ENCODE measurements at regions not wholly inside any gene's neighbourhood (a gene's known extent, or its start where the extent isn't known, plus 50 kb on each side); places are given as distances from the start of the nearest gene placed in this dataset.

DNA sequence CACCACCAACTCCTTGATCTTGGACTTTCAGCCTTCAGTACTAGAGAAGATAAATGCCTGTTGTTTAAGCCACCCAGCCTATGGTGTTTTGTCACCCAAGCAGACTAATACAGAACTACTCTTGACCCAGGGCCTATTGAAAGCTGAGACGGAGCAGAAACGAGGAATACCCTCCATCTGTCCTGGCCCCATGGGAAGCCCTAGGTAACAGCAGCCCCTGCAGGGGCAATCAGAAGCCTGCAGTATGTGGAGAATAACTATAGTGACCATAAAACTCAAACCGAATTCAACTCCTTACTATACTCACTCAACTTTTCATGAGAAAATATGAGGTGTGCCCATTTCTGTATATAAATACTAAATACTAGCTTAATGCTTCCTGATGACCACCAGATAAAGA, 307.4 kb downstream of the NUAK1 start:
- Histone ChIP-seq H3K27ac (no peak overlapping the region), H3K36me3 (no peaks in the 10 kb centered on the region), H3K4me3 (no peak overlapping the region), H3K4me1 (no peaks in the 10 kb centered on the region), H3K27me3 (no peaks in the 10 kb centered on the region), H3K9me3 (no peaks in the 10 kb centered on the region)
- no peak for DNase-seq
- TF ChIP-seq, protein P1, sequence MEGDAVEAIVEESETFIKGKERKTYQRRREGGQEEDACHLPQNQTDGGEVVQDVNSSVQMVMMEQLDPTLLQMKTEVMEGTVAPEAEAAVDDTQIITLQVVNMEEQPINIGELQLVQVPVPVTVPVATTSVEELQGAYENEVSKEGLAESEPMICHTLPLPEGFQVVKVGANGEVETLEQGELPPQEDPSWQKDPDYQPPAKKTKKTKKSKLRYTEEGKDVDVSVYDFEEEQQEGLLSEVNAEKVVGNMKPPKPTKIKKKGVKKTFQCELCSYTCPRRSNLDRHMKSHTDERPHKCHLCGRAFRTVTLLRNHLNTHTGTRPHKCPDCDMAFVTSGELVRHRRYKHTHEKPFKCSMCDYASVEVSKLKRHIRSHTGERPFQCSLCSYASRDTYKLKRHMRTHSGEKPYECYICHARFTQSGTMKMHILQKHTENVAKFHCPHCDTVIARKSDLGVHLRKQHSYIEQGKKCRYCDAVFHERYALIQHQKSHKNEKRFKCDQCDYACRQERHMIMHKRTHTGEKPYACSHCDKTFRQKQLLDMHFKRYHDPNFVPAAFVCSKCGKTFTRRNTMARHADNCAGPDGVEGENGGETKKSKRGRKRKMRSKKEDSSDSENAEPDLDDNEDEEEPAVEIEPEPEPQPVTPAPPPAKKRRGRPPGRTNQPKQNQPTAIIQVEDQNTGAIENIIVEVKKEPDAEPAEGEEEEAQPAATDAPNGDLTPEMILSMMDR (IDR thresholded peaks at IDR 0.05) = no peak
- no peak for TF ChIP-seq POLR2A (IDR thresholded peaks at IDR 0.05)
- intact Hi-C loops (cut with DNase I; ENCODE audit: low total_unique reads) = no loop called here

DNA sequence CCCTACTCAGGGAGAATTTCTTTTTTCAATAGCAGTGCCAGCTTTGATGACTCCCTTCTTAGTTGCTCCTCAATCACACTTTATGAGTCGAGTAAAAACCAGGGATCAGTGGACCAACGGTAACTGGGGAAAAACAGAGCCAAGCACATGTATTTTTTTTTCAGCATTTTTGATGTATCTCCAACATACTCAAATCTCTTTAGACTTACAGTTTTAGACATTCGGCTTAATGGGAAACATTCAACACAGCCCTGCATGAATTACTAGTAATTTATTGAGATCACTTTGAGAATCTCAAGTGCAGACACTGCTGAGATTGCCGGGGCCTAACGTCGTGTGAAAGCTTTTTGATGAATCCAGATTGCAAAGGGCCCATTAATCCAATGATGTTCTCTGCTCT, 306.7 kb downstream of the NUAK1 start:
- Histone ChIP-seq H3K27ac (no peak overlapping the region), H3K27me3 (no peaks in the 10 kb centered on the region), H3K36me3 (no peaks in the 10 kb centered on the region), H3K4me1 (no peaks in the 10 kb centered on the region), H3K9me3 (no peaks in the 10 kb centered on the region), H3K4me3 (no peak overlapping the region)
- intact Hi-C loops (cut with DNase I; ENCODE audit: low total_unique reads) = no loop called here
- TF ChIP-seq POLR2A (IDR thresholded peaks at IDR 0.05) = no peak
- TF ChIP-seq, protein P1 (IDR thresholded peaks at IDR 0.05) = no peak
- DNase-seq = no peak

DNA sequence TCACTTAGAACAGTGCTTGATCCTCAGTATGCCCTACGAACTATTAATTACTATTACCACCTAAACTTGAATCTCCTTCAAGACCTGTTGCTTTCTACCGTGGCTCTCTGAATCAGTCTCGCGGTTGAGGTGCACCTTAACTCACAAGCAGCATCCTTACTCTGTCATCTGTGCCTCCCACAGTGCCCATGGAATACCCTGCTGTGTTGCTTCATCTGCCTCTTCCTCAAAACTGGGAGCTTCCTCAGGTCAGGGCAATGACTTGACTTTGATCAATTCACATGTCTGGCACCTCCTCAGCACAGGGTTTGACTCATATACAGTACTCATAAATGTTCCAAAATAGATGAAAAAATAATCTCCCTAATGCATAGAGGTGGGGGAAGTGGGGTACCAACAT, 305.9 kb downstream of the NUAK1 start:
- no peaks in the 10 kb centered on the region for H3K27me3 ChIP-seq
- no peak overlapping the region for H3K27ac ChIP-seq
- no peak for DNase-seq
- no peaks in the 10 kb centered on the region for H3K36me3 ChIP-seq
- no peak for TF ChIP-seq POLR2A (IDR thresholded peaks at IDR 0.05)
- TF ChIP-seq, protein P1 (IDR thresholded peaks at IDR 0.05) = no peak
- H3K9me3 ChIP-seq = no peaks in the 10 kb centered on the region
- intact Hi-C loops (cut with DNase I; ENCODE audit: low total_unique reads) = no loop called here
- H3K4me3 ChIP-seq = no peak overlapping the region
- no peaks in the 10 kb centered on the region for H3K4me1 ChIP-seq

DNA sequence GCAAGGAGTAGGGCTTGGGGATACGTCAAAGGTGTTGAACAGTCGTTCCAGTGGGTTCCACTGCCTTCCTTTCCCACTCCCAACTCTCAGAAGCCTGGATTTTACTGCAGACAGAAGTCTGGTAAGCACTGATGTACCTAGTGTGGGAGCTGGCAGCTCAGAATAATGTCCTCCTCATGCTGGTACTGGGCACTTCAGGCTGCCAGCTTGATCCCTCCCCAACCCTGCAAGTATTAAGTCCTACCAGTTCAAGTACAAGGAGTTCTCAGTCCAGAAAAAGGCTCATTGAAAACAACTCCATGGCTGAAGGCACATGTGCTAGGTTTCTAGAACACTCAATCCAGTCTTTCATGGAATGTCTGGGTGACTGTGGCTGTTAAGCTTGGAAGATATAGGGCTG, 304.3 kb downstream of the NUAK1 start:
- intact Hi-C loops (cut with DNase I; ENCODE audit: low total_unique reads) = no loop called here
- no peaks in the 10 kb centered on the region for H3K27me3 ChIP-seq
- no peak overlapping the region for H3K27ac ChIP-seq
- no peaks in the 10 kb centered on the region for H3K36me3 ChIP-seq
- no peak overlapping the region for H3K4me3 ChIP-seq
- TF ChIP-seq, protein P1 (IDR thresholded peaks at IDR 0.05) = no peak
- no peak for TF ChIP-seq POLR2A (IDR thresholded peaks at IDR 0.05)
- no peaks in the 10 kb centered on the region for H3K4me1 ChIP-seq
- no peaks in the 10 kb centered on the region for H3K9me3 ChIP-seq
- no peak for DNase-seq

DNA sequence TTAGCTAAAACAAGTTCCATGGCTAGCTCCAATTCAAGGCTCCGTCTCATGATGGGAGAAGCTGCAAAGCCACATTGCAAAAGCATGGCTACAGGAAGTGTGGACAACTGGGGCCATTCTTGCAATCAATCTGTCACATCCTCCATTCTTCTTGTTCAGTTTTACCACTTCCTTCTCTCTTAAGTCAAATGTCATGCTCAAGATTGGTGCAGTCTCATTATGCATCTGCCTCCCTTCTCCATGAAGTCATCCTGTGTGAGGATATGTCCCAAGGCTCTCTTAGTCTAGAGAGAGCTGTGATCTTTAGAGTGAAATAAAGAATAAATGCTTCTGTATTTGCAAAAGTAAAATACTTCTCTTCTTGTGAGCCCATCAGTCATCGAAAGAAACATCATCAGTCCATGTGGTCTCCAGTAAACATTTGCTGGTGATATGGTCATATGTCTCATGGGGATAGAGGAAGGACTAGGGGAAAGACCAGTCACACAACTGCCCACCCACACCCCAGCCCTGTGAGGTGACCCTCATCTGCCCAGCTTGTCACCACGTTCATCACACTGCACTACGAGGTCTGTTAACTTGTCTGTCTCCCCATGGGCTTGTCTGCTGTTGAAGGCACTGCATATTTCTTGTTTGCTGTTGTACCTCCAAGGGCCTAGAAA, 303.0 kb downstream of the NUAK1 start:
- intact Hi-C loops (cut with DNase I; ENCODE audit: low total_unique reads) = no loop called here
- Histone ChIP-seq H3K36me3 (no peaks in the 10 kb centered on the region), H3K4me1 (no peaks in the 10 kb centered on the region), H3K9me3 (no peaks in the 10 kb centered on the region), H3K27ac (no peak overlapping the region), H3K27me3 (no peaks in the 10 kb centered on the region), H3K4me3 (no peak overlapping the region)
- TF ChIP-seq POLR2A (IDR thresholded peaks at IDR 0.05) = no peak
- TF ChIP-seq, protein P1 (IDR thresholded peaks at IDR 0.05) = no peak
- no peak for DNase-seq

All from uterus (tissue), 3 donors.